ENCODE measurements at regions not wholly inside any gene's neighbourhood (a gene's known extent, or its start where the extent isn't known, plus 50 kb on each side); places are given as distances from the start of the nearest gene placed in this dataset.

GRCh38 chr7:156420496-156420895 lies 220.1 kb upstream of the RNF32 start:
- DNase-seq (ENCODE audit: insufficient read length, low spot score, missing footprints) = no peak
- H4K20me1 ChIP-seq (ENCODE audit: insufficient read depth, low read length) = no peaks in the 10 kb centered on the region
- H3K27ac ChIP-seq (ENCODE audit: low read depth, low read length) = no peak overlapping the region
- H3K4me3 ChIP-seq (ENCODE audit: insufficient read depth, low read length) = no peak overlapping the region
- no peaks in the 10 kb centered on the region for H3K79me2 ChIP-seq (ENCODE audit: insufficient read depth, low read length)
- H3K36me3 ChIP-seq (ENCODE audit: insufficient read depth, low read length) = no peaks in the 10 kb centered on the region
- no peak overlapping the region for H3K4me2 ChIP-seq (ENCODE audit: insufficient read depth, low read length)
- H3K4me1 ChIP-seq (ENCODE audit: insufficient read depth, low read length) = no peaks in the 10 kb centered on the region
- no peak overlapping the region for H2AFZ ChIP-seq (ENCODE audit: low read length)
- no peaks in the 10 kb centered on the region for H3K9me3 ChIP-seq (ENCODE audit: low read depth, low read length)
- no peaks in the 10 kb centered on the region for H3K27me3 ChIP-seq (ENCODE audit: insufficient read depth, low read length)
- TF ChIP-seq CTCF (IDR thresholded peaks at IDR 0.05; ENCODE audit: extremely low read depth, low read depth, low read length) = no peak

GRCh38 chr7:156419782-156420181 lies 220.8 kb upstream of the RNF32 start:
- Histone ChIP-seq H3K27me3 (ENCODE audit: insufficient read depth, low read length) (no peaks in the 10 kb centered on the region), H3K4me1 (ENCODE audit: insufficient read depth, low read length) (no peaks in the 10 kb centered on the region), H3K4me2 (ENCODE audit: insufficient read depth, low read length) (no peak overlapping the region), H3K79me2 (ENCODE audit: insufficient read depth, low read length) (no peaks in the 10 kb centered on the region), H2AFZ (ENCODE audit: low read length) (no peak overlapping the region), H3K27ac (ENCODE audit: low read depth, low read length) (no peak overlapping the region), H4K20me1 (ENCODE audit: insufficient read depth, low read length) (no peaks in the 10 kb centered on the region), H3K4me3 (ENCODE audit: insufficient read depth, low read length) (no peak overlapping the region), H3K9me3 (ENCODE audit: low read depth, low read length) (no peaks in the 10 kb centered on the region), H3K36me3 (ENCODE audit: insufficient read depth, low read length) (no peaks in the 10 kb centered on the region)
- no peak for TF ChIP-seq CTCF (IDR thresholded peaks at IDR 0.05; ENCODE audit: extremely low read depth, low read depth, low read length)
- DNase-seq (ENCODE audit: insufficient read length, low spot score, missing footprints) = no peak

GRCh38 chr7:156402255-156402654 lies 238.3 kb upstream of the RNF32 start:
- no peaks in the 10 kb centered on the region for H3K9me3 ChIP-seq (ENCODE audit: low read depth, low read length)
- no peak overlapping the region for H3K4me2 ChIP-seq (ENCODE audit: insufficient read depth, low read length)
- no peaks in the 10 kb centered on the region for H3K27me3 ChIP-seq (ENCODE audit: insufficient read depth, low read length)
- no peak overlapping the region for H3K4me3 ChIP-seq (ENCODE audit: insufficient read depth, low read length)
- no peak for DNase-seq (ENCODE audit: insufficient read length, low spot score, missing footprints)
- no peak for TF ChIP-seq CTCF (IDR thresholded peaks at IDR 0.05; ENCODE audit: extremely low read depth, low read depth, low read length)
- no peaks in the 10 kb centered on the region for H3K79me2 ChIP-seq (ENCODE audit: insufficient read depth, low read length)
- H3K36me3 ChIP-seq (ENCODE audit: insufficient read depth, low read length) = no peaks in the 10 kb centered on the region
- no peak overlapping the region for H3K27ac ChIP-seq (ENCODE audit: low read depth, low read length)
- H3K4me1 ChIP-seq (ENCODE audit: insufficient read depth, low read length) = no peaks in the 10 kb centered on the region
- H4K20me1 ChIP-seq (ENCODE audit: insufficient read depth, low read length) = no peaks in the 10 kb centered on the region
- no peak overlapping the region for H2AFZ ChIP-seq (ENCODE audit: low read length)

GRCh38 chr7:156401617-156402016 lies 239.0 kb upstream of the RNF32 start:
- no peak overlapping the region for H3K4me3 ChIP-seq (ENCODE audit: insufficient read depth, low read length)
- TF ChIP-seq CTCF (IDR thresholded peaks at IDR 0.05; ENCODE audit: extremely low read depth, low read depth, low read length) = no peak
- no peak for DNase-seq (ENCODE audit: insufficient read length, low spot score, missing footprints)
- no peak overlapping the region for H2AFZ ChIP-seq (ENCODE audit: low read length)
- no peak overlapping the region for H3K4me2 ChIP-seq (ENCODE audit: insufficient read depth, low read length)
- H3K9me3 ChIP-seq (ENCODE audit: low read depth, low read length) = no peaks in the 10 kb centered on the region
- H3K4me1 ChIP-seq (ENCODE audit: insufficient read depth, low read length) = no peaks in the 10 kb centered on the region
- H3K27me3 ChIP-seq (ENCODE audit: insufficient read depth, low read length) = no peaks in the 10 kb centered on the region
- H3K27ac ChIP-seq (ENCODE audit: low read depth, low read length) = no peak overlapping the region
- H3K79me2 ChIP-seq (ENCODE audit: insufficient read depth, low read length) = no peaks in the 10 kb centered on the region
- no peaks in the 10 kb centered on the region for H4K20me1 ChIP-seq (ENCODE audit: insufficient read depth, low read length)
- no peaks in the 10 kb centered on the region for H3K36me3 ChIP-seq (ENCODE audit: insufficient read depth, low read length)

All from osteoblast (primary cell).